HUES48 (cell line): ENCODE measurements at regions not wholly inside any gene's neighbourhood (a gene's known extent, or its start where the extent isn't known, plus 50 kb on each side); places are given as distances from the start of the nearest gene placed in this dataset.
"Not testable (repeated sequence)": the region's sequence is repeated elsewhere in the genome, so short reads cannot be mapped to it uniquely, and the experiment has no call there.

Experiments
- H3K27ac ChIP-seq: one replicate; pipeline ENCODE4 v1.7.0; 2013; ENCODE audit warnings: low read depth, low read length, inconsistent platforms
- H3K27me3 ChIP-seq: 2 replicates; pipeline ENCODE4 v1.6.1; 2013; ENCODE audit warnings: mild to moderate bottlenecking, low read length; ENCODE audit not compliant: control insufficient read depth, insufficient read depth
- H3K36me3 ChIP-seq: 2 replicates; pipeline ENCODE4 v1.6.1; 2013; ENCODE audit warnings: low read length; ENCODE audit not compliant: control insufficient read depth, insufficient read depth
- H3K4me1 ChIP-seq: 2 replicates; pipeline ENCODE4 v1.6.1; 2013; ENCODE audit warnings: mild to moderate bottlenecking, low read length; ENCODE audit not compliant: control insufficient read depth, insufficient read depth
- H3K4me3 ChIP-seq: 2 replicates; pipeline ENCODE4 v1.5.1; 2013; ENCODE audit warnings: mild to moderate bottlenecking, low read depth, low read length
- H3K9ac ChIP-seq: 2 replicates; pipeline ENCODE4 v1.6.1; 2013; ENCODE audit warnings: mild to moderate bottlenecking, low read depth, low read length, moderate library complexity
- H3K9me3 ChIP-seq: 2 replicates; pipeline ENCODE4 v1.6.1; 2013; ENCODE audit warnings: low read length; ENCODE audit not compliant: control insufficient read depth, insufficient read depth

DNA sequence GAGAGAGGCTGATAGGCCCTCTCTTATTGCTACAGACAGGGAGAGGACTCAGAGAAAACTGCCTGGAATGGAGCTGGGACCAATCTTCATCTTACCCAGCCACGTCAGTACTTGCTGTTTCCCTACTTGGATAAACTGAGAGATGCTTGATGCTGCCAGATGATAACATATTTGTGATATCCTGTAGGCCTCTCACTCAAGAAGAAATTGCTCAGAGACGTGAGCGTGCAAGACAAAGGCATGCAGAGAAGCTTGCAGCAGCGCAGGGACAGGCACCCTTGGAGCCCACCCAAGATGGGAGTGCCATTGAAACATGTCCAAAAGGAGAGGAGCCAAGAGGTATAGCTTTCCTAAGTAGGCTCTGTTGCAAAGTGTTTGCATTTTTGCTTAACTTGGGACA lies 114.7 kb upstream of the GOLGA6L4 start:
- not testable (repeated sequence) for H3K36me3 ChIP-seq, H3K9ac ChIP-seq

DNA sequence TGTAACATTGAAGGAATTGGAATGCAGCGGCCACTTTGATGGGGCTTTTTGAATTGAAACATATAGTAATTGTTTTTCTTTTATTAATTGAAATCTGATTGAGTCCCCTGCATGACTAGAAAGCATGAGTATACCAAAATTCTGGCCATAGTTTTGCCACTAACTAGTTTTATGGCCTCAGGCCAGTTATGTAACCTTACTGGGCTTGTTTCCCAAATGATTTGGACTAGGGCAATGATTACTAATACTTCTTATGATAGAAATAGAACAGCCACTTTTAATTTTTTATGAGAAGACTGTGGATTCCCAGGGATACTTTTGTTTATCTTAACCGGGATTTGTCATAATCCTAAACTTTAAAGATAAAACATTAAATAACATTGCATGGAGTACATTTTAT lies 106.9 kb upstream of the GOLGA6L4 start:
- H3K9ac ChIP-seq, H3K27ac ChIP-seq, H3K4me3 ChIP-seq, H3K9me3 ChIP-seq, H3K36me3 ChIP-seq, H3K4me1 ChIP-seq, H3K27me3 ChIP-seq: not testable (repeated sequence)

More for the DNA sequence above, 114.7 kb upstream of the GOLGA6L4 start:
- not testable (repeated sequence) for H3K27me3 ChIP-seq, H3K4me3 ChIP-seq, H3K27ac ChIP-seq, H3K9me3 ChIP-seq, H3K4me1 ChIP-seq

DNA sequence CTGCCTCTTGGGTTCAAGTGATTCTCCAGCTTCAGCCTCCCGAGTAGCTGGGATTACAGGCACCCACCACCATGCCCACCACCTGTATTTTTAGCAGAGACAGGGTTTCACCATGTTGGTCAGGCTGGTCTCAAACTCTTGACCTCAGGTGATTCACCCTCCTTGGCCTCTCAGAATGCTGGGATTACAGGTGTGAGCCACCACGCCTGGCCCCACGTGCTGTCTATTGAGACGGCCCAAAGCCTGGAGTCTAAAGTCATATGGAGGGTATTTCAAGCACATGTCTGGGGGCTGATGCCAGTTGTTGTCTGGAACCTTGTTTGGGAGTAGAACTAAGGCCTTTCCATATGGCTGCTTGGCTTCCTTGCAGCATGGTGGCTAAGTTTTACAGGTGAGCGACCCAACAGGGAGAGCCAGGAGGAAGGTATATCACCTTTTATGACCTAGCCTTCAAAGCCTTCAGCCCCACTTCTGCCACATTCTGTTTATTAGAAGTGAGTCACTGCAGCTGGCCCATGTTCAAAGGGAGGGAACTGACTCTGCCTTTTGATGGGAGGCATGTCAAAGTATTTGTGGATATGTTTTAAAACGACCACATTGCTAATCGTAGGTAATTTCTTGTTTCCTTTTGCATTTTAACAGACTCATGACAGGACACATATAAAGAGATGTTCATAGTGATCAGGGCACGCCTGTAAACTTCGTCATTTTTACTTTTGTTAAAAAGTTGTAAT lies 105.3 kb upstream of the GOLGA6L4 start:
- not testable (repeated sequence) for H3K9ac ChIP-seq, H3K4me1 ChIP-seq, H3K27me3 ChIP-seq, H3K36me3 ChIP-seq, H3K4me3 ChIP-seq, H3K9me3 ChIP-seq, H3K27ac ChIP-seq

DNA sequence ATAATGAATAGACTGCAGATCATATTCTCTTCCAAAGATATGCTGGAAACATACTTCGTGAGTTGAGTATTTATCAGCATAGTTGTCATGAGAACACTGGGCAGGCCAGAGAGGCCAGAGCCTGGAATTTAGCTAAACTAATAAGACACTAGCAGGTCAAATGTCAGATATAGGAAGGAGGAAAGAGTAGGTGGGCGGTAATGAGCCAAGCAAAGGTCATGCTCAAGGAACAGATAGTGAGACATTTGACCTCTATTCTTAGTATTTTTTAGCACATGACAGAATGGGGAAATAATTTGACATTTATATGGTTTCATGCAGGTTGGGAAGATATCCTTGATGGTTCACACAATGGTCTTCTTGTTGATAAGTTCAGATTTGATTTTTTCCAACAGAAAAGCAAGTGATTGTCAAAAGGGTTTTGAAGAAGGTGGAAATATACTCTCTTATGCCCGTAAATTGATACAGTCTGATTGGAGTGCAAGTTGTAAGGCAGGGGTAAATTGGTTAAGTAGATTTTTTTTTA lies 99.6 kb upstream of the GOLGA6L4 start:
- not testable (repeated sequence) for H3K36me3 ChIP-seq

DNA sequence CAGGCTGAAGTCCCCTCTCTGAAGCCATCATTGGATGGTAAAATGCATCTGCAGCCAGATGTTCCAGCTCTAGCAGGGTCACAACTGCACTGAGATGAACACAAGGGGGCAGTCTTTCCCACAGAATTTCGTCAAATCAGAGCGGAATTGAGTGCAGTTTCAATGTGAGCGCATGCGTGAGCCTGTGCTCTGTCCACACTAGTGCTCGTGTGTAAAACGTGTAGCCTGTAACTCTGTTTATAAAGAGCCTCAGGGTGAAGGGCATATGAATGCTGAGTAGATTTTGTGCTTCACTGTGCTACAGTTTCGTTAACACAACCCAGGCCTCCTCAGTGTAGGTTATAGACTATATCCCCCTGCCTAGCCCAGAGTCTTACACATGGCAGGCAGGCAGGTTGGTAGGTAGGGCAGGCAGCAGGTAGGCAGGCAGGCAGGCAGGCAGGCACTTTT lies 92.7 kb upstream of the GOLGA6L4 start:
- Histone ChIP-seq H3K27me3 (no peaks in the 10 kb centered on the region), H3K4me3 (peak overlapping the region; percentile 46; the same call in 1 of the 2 replicates), H3K27ac (no peak overlapping the region), H3K36me3 (no peaks in the 10 kb centered on the region), H3K9ac (no peak overlapping the region), H3K9me3 (no peaks in the 10 kb centered on the region), H3K4me1 (0 out of 2 replicates have a peak, but pooled peaks cover 2% of the 10 kb centered on the region)

More for the DNA sequence above, 99.6 kb upstream of the GOLGA6L4 start:
- not testable (repeated sequence) for H3K4me3 ChIP-seq, H3K4me1 ChIP-seq, H3K27ac ChIP-seq, H3K9ac ChIP-seq, H3K9me3 ChIP-seq, H3K27me3 ChIP-seq

DNA sequence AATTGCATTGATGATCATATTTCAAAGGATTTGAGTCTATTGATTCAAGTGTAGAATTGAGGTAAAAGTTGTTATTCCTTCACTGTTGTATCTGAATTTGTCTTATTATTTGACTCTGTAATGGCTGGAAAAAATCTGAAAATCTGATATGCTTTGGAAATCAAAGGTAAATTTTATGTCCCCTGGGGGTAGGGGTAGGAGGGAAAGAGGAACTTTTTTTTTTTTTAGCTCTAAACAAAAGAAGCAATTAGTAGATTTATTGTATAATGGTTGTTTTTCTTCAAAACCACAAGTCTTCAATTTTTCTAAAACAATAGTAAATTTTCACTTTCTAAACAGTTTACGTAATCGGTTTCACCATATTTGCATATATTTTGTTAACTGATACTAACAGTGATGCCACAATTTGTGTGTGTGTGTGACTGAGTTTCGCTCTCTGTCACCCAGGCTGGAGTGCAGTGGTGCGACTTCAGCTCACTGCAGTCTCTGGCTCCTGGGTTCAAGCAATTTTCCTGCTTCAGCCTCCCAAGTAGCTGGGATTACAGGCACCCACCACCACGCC lies 91.7 kb upstream of the GOLGA6L4 start:
- Histone ChIP-seq H3K4me1 (0 out of 2 replicates have a peak, but pooled peaks cover 2% of the 10 kb centered on the region), H3K9ac (no peak overlapping the region), H3K27ac (no peak overlapping the region), H3K4me3 (no peak overlapping the region), H3K36me3 (no peaks in the 10 kb centered on the region), H3K27me3 (no peaks in the 10 kb centered on the region), H3K9me3 (no peaks in the 10 kb centered on the region)

DNA sequence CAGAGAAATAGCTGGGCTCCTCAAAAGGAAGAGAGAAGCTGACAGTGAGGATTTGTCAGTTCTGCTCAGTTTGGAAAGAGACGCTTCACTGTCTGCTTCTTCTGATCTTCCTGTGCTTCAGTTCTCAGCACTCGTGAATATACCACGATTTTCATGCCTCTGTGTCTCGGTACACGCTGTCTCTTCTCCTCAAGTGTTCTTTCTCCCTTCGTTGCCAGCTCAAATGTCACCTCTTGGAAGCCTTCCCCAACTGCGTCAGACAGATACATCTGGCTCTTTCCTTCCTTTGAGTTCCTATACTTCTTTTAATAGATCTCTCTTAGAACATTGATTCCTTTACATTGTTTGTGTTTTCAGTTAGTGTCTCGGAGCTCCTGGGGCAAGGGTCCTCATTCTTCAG lies 90.6 kb upstream of the GOLGA6L4 start:
- H3K4me3 ChIP-seq, H3K9ac ChIP-seq, H3K27me3 ChIP-seq, H3K36me3 ChIP-seq, H3K27ac ChIP-seq, H3K9me3 ChIP-seq, H3K4me1 ChIP-seq: not testable (repeated sequence)

DNA sequence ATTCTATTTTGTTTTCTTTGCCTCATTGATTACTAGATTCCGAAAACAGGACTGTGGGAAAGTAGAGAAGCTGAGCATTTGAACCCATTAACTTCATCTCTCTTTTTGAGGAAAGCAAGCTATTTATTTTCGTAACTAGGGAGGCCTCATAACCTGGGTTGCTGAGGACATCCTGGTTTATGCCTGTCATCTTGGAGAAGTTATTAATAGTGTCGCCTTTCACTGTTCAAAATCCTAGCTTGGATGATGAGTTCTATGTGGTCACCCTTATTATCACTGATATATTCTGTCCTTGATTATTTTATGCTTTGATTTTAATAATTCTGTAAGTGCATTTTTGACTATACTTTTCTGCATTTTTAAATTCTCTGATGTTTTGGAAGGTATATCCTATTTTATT lies 89.3 kb upstream of the GOLGA6L4 start:
- H3K4me3 ChIP-seq, H3K36me3 ChIP-seq, H3K27me3 ChIP-seq, H3K9ac ChIP-seq, H3K9me3 ChIP-seq, H3K27ac ChIP-seq, H3K4me1 ChIP-seq: not testable (repeated sequence)

DNA sequence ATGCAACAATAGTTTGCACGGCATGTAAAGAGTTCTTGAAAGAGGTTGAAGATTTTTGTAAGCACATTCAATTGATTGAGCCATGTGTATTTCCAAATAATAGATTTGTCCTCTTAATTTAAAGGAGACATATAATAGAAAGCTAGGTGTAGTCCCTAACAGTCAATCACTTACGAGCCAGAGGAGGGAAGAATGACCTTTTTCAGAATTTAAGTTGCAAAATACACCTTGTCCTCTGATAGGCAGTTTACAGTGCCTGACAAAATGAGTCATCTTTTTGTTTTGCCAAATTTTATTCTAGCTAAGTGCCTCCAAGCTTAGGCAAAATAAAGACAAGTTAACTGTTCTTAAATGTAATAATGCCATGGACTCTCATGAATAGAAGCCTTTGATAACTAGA lies 88.3 kb upstream of the GOLGA6L4 start:
- H3K9ac ChIP-seq, H3K4me3 ChIP-seq, H3K27me3 ChIP-seq, H3K4me1 ChIP-seq, H3K27ac ChIP-seq, H3K9me3 ChIP-seq, H3K36me3 ChIP-seq: not testable (repeated sequence)

DNA sequence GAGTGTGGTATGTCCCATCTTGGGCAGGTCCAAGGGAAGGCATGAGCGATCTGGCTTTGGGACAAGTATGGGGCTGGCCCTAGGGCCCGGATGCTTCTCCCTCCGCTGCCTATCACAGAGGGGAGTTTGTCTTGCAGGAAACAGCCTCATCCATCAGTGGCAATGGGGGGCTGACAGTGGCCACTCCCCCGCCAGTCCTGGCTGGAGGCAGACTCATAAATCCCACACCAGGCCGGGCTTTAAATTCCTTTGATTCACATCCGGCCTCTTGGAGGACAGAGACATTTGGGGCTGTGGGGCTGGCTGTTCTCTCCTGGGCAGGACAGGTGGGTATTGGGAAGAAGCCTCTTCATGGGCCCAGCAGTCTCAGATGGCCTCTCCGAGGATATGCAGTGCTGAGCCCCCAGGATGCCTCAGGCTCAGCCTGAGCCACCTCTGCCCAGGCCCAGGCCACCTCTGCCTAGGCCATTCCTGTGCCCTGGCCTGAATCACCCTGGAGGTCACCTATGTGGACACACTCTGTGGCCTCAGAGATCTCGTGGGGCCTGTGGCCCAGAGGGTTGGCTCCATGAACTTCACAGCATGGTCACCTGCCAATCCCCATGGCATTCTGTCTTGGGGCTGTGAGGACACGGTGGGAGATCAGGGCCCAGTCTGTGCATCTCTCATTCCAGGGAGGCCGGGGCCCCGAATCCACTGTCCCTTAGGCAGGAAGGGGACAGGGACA lies 84.2 kb upstream of the GOLGA6L4 start:
- H3K9ac ChIP-seq: no peak overlapping the region
- H3K36me3 ChIP-seq: no peaks in the 10 kb centered on the region
- H3K9me3 ChIP-seq: no peaks in the 10 kb centered on the region
- H3K4me3 ChIP-seq: no peak overlapping the region
- no peak overlapping the region for H3K27ac ChIP-seq
- H3K27me3 ChIP-seq: no peaks in the 10 kb centered on the region
- H3K4me1 ChIP-seq: no peaks in the 10 kb centered on the region

DNA sequence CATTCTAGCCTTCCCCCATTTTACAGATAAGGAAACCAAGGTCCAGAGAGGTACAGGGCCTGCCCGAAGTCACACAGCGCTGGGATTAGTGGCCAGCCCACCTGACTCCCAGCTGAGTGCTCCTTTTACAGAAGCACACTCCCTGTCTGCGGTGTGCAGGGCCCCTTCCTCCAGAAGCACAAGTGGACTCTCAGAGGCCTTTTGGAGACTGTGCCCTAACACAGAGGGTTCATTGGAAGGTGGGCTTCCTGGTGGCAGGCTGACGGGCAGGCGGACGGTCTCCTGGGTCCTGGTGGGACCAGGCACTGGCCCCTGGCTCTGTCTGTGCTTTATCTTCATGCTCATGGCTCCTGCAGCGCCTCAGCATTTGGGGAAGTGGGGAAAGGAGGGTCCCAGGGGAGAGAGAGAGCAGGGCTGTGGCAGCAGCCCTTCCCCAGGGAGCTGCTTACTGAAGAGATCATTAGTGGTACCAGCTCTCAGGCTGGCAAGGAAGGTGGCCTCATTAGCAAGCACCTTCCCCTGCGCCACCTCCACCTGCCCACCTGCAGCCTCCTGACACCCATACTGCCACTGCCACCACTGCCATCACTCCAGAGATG lies 83.1 kb upstream of the GOLGA6L4 start:
- H3K27ac ChIP-seq, H3K27me3 ChIP-seq, H3K9ac ChIP-seq, H3K36me3 ChIP-seq, H3K9me3 ChIP-seq, H3K4me1 ChIP-seq, H3K4me3 ChIP-seq: not testable (repeated sequence)
